IMR-90 (cell line): ENCODE measurements at regions not wholly inside any gene's neighbourhood (a gene's known extent, or its start where the extent isn't known, plus 50 kb on each side); places are given as distances from the start of the nearest gene placed in this dataset.

Experiments used
- ATAC-seq: fragments of 200-7000 bp; cut with Tn5 transposase; 2 replicates; pipeline ENCODE4 v1.9.1; 2020; ENCODE audit warnings: low read depth, mild to moderate bottlenecking, moderate library complexity
- BruUV-seq: library from RNA; stranded (reverse); fragments of 400-500 nt; replicated peaks from 2 replicates; lab custom pipeline; 2021; lab: Mats Ljungman, UMichigan
- CTCF ChIA-PET: fragments of 300-600 bp; formaldehyde crosslinking; extraction: SDS; loops from one replicate; lab custom pipeline; 2021; ENCODE audit warnings: antibody characterized with exemption; lab: Yijun Ruan, JAX
- POLR2A ChIA-PET: fragments of 300-600 bp; sonication (Branson Sonifier 250); formaldehyde crosslinking; loops from one replicate; lab custom pipeline; 2022; ENCODE audit warnings: antibody characterized with exemption; ENCODE audit not compliant: unreplicated experiment; lab: Charles Lee
- DNase-seq: peaks from one replicate; pipeline ENCODE4 v3.0.0; 2013
- H2AFZ ChIP-seq: replicated peaks from 2 replicates; pipeline ENCODE3; 2013; ENCODE audit warnings: low read length, mild to moderate bottlenecking; ENCODE audit not compliant: poor library complexity
- H2AK5ac ChIP-seq: 2 replicates; pipeline ENCODE4 v1.6.1; 2013; ENCODE audit warnings: low read depth, low read length, inconsistent platforms
- H2AK9ac ChIP-seq: replicated peaks from 2 replicates; pipeline ENCODE3; 2013; ENCODE audit warnings: mild to moderate bottlenecking, low read depth, low read length, moderate library complexity; ENCODE audit not compliant: poor library complexity
- H2BK120ac ChIP-seq: 2 replicates; pipeline ENCODE4 v1.6.1; 2013; ENCODE audit warnings: low read depth, low read length, inconsistent platforms
- H2BK15ac ChIP-seq: 3 replicates; pipeline ENCODE4 v1.6.1; 2013; ENCODE audit warnings: low read depth, low read length, inconsistent platforms
- H2BK20ac ChIP-seq: 2 replicates; pipeline ENCODE4 v1.6.1; 2013; ENCODE audit warnings: low read depth, mild to moderate bottlenecking, inconsistent platforms, low read length, moderate library complexity
- H2BK5ac ChIP-seq: 2 replicates; pipeline ENCODE4 v1.6.1; 2013; ENCODE audit warnings: mild to moderate bottlenecking, low read depth, low read length, inconsistent platforms; ENCODE audit not compliant: poor library complexity, severe bottlenecking
- H3K14ac ChIP-seq: replicated peaks from 2 replicates; pipeline ENCODE4 v1.6.1; 2013; ENCODE audit warnings: low read depth, low read length, inconsistent platforms
- H3K18ac ChIP-seq: 2 replicates; pipeline ENCODE4 v1.6.1; 2013; ENCODE audit warnings: low read depth, low read length, control low read depth
- H3K23ac ChIP-seq: 2 replicates; pipeline ENCODE4 v1.6.1; 2013; ENCODE audit warnings: low read depth, low read length, inconsistent platforms
- H3K27ac ChIP-seq: 2 replicates; pipeline ENCODE4 v1.5.1; 2013; ENCODE audit warnings: mild to moderate bottlenecking, control low read depth, low read length; ENCODE audit not compliant: insufficient read depth
- H3K27me3 ChIP-seq: 2 replicates; pipeline ENCODE4 v1.6.1; 2013; ENCODE audit warnings: low read length; ENCODE audit not compliant: control insufficient read depth, insufficient read depth
- H3K36me3 ChIP-seq: 2 replicates; pipeline ENCODE4 v1.6.1; 2013; ENCODE audit warnings: low read length, mixed read lengths; ENCODE audit not compliant: control insufficient read depth, insufficient read depth
- H3K4ac ChIP-seq: 2 replicates; pipeline ENCODE4 v1.6.1; 2013; ENCODE audit warnings: low read depth, low read length, inconsistent platforms
- H3K4me1 ChIP-seq: 2 replicates; pipeline ENCODE4 v1.6.1; 2013; ENCODE audit warnings: low read length, mixed read lengths; ENCODE audit not compliant: control insufficient read depth, insufficient read depth
- H3K4me2 ChIP-seq: 2 replicates; pipeline ENCODE4 v1.6.1; 2013; ENCODE audit warnings: low read depth, mild to moderate bottlenecking, control low read depth, low read length, moderate library complexity
- H3K4me3 ChIP-seq: 2 replicates; pipeline ENCODE4 v1.5.1; 2013; ENCODE audit warnings: low read depth, mild to moderate bottlenecking, control low read depth, low read length, moderate library complexity; ENCODE audit not compliant: insufficient read depth
- H3K56ac ChIP-seq: 2 replicates; pipeline ENCODE4 v1.6.1; 2013; ENCODE audit warnings: low read length, inconsistent platforms; ENCODE audit not compliant: insufficient read depth; ENCODE audit errors: extremely low read depth
- H3K79me1 ChIP-seq, 2 experiments: 2 replicates each; pipeline ENCODE4 v1.6.1; 2013; ENCODE audit warnings: low read length in 2 of 2, inconsistent platforms in 1 of 2, low read depth in 1 of 2
- H3K9ac ChIP-seq: 2 replicates; pipeline ENCODE4 v1.6.1; 2013; ENCODE audit warnings: low read depth, low read length, control low read depth
- H3K9me1 ChIP-seq: 2 replicates; pipeline ENCODE4 v1.6.1; 2013; ENCODE audit warnings: low read length, inconsistent platforms; ENCODE audit not compliant: insufficient read depth
- H3K9me3 ChIP-seq: 2 replicates; pipeline ENCODE4 v1.6.1; 2013; ENCODE audit warnings: low read length; ENCODE audit not compliant: control insufficient read depth, insufficient read depth
- H4K20me1 ChIP-seq: 2 replicates; pipeline ENCODE4 v1.6.1; 2013; ENCODE audit warnings: low read length, inconsistent platforms; ENCODE audit not compliant: insufficient read depth
- H4K5ac ChIP-seq: 2 replicates; pipeline ENCODE4 v1.6.1; 2013; ENCODE audit warnings: mild to moderate bottlenecking, low read depth, low read length, control low read depth
- H4K8ac ChIP-seq, 2 experiments: 2 replicates each; pipeline ENCODE4 v1.6.1; 2013; ENCODE audit warnings: low read depth in 2 of 2, low read length in 2 of 2, control low read depth in 1 of 2, inconsistent platforms in 1 of 2
- H4K91ac ChIP-seq: 2 replicates; pipeline ENCODE4 v1.6.1; 2013; ENCODE audit warnings: low read depth, low read length, inconsistent platforms; ENCODE audit not compliant: insufficient read depth
- BHLHE40 ChIP-seq: fragments of 150-350 bp; IDR thresholded peaks from 2 replicates; pipeline ENCODE4 v1.6.1; 2016; ENCODE audit warnings: mild to moderate bottlenecking, low read depth, low read length
- CHD1 ChIP-seq: IDR thresholded peaks from 2 replicates; pipeline ENCODE4 v1.6.1; 2012; ENCODE audit warnings: low read depth, low read length, improper control_type of control experiment
- CTCF ChIP-seq: conservative IDR thresholded peaks from 2 replicates; pipeline ENCODE4 v1.5.1; 2012; ENCODE audit warnings: mild to moderate bottlenecking, low read depth, low read length, improper control_type of control experiment
- ELK1 ChIP-seq: fragments of 150-350 bp; IDR thresholded peaks from 2 replicates; pipeline ENCODE4 v1.6.1; 2016; ENCODE audit warnings: low read depth, mild to moderate bottlenecking, low read length, moderate library complexity, borderline replicate concordance
- MAZ ChIP-seq: IDR thresholded peaks from 2 replicates; pipeline ENCODE4 v1.6.1; 2012; ENCODE audit warnings: low read depth, mild to moderate bottlenecking, low read length, improper control_type of control experiment, moderate library complexity, borderline replicate concordance
- MXI1 ChIP-seq: IDR thresholded peaks from 2 replicates; pipeline ENCODE4 v1.6.1; 2012; ENCODE audit warnings: low read depth, mild to moderate bottlenecking, low read length, moderate library complexity, borderline replicate concordance
- NFE2L2 ChIP-seq: fragments of 150-350 bp; IDR thresholded peaks from 2 replicates; pipeline ENCODE4 v1.6.1; 2016; ENCODE audit warnings: low read depth, mild to moderate bottlenecking, low read length
- RCOR1 ChIP-seq: IDR thresholded peaks from 2 replicates; pipeline ENCODE4 v1.6.1; 2012; ENCODE audit warnings: mild to moderate bottlenecking, low read length, improper control_type of control experiment; ENCODE audit not compliant: insufficient replicate concordance
- SMC3 ChIP-seq: fragments of 150-350 bp; IDR thresholded peaks from 2 replicates; pipeline ENCODE4 v1.6.1; 2016; ENCODE audit warnings: low read depth, mild to moderate bottlenecking, antibody characterized with exemption, low read length, moderate library complexity
- USF2 ChIP-seq: fragments of 150-350 bp; IDR thresholded peaks from 2 replicates; pipeline ENCODE4 v1.6.1; 2017; ENCODE audit warnings: mild to moderate bottlenecking, antibody characterized with exemption, low read length, low read depth
- WGBS, 2 experiments: methylation state at CpG; one replicate each; pipeline versions ENCODE4 v1.1.5 to v1.1.7; 2013; ENCODE audit warnings: missing lambda C conversion rate in 2 of 2; ENCODE audit not compliant: insufficient read length in 1 of 2; ENCODE audit errors: extremely low coverage in 2 of 2; 5-methylcytosine and 5-hydroxymethylcytosine counted together
- dilution Hi-C: fragments of 300-500 bp; cut with HindIII; formaldehyde crosslinking; loops from one replicate; pipeline ENCODE4 v1.14.3; 2018; ENCODE audit warnings: low sequenced_read_pairs; ENCODE audit not compliant: unreplicated experiment
- in situ Hi-C: fragments of 300-500 bp; cut with MboI; formaldehyde crosslinking; loops from 3 replicates; pipeline ENCODE4 v1.14.3; 2019; ENCODE audit warnings: low sequenced_read_pairs, inconsistent platforms, mixed read lengths
- intact Hi-C: fragments of 100-400 bp; cut with micrococcal nuclease; formaldehyde crosslinking; loops from 2 replicates; pipeline ENCODE4 v1.10.0; 2022

- Histone ChIP-seq H2BK20ac (no peak overlapping the region), H4K91ac (no peak overlapping the region), H2BK5ac (no peak overlapping the region), H3K27me3 (no peaks in the 10 kb centered on the region), H2AK5ac (no peak overlapping the region), H3K79me1 (no peaks in the 10 kb centered on the region), H4K8ac (no peak overlapping the region), H4K20me1 (no peaks in the 10 kb centered on the region), H2BK120ac (no peak overlapping the region), H3K9me1 (no peaks in the 10 kb centered on the region), H3K56ac (no peak overlapping the region), H3K23ac (no peak overlapping the region), H3K4me1 (no peaks in the 10 kb centered on the region), H2AFZ (no peak overlapping the region), H3K27ac (no peak overlapping the region), H3K18ac (no peak overlapping the region), H3K4me3 (no peak overlapping the region), H4K5ac (no peak overlapping the region), H2AK9ac (no peak overlapping the region), H3K9me3 (no peaks in the 10 kb centered on the region), H3K4ac (no peak overlapping the region), H2BK15ac (no peak overlapping the region), H3K14ac (no peak overlapping the region), H3K36me3 (no peaks in the 10 kb centered on the region), H3K9ac (no peak overlapping the region), H3K4me2 (no peak overlapping the region)
- in situ Hi-C loops = no loop called here
- dilution Hi-C loops = no loop called here
- ChIA-PET POLR2A (no interaction called here), CTCF (interaction anchor here (0.6 kb wide), 1 partner anchor 1791 kb away, joined by 3 read pairs; no protein-coding TSS in a partner anchor)
- ATAC-seq (no peak), DNase-seq (no peak)
- no CpG with 5 or more reads among the region's 1 CpG for WGBS, 2 experiments
- no peak for TF ChIP-seq MXI1
- no peak for TF ChIP-seq ELK1
- TF ChIP-seq CHD1 = no peak
- TF ChIP-seq BHLHE40 = no peak
- no peak for TF ChIP-seq SMC3
- TF ChIP-seq CTCF = no peak
- TF ChIP-seq MAZ = no peak
- no peak for TF ChIP-seq NFE2L2
- no peak for TF ChIP-seq USF2
- no peak for TF ChIP-seq RCOR1
- BruUV-seq = no TSS peak
- intact Hi-C loops = no loop called here
Measured at GRCh38 chr14:30426463-30426862, 132.5 kb upstream of the G2E3 start.
